ENCODE measurements at regions not wholly inside any gene's neighbourhood (a gene's known extent, or its start where the extent isn't known, plus 50 kb on each side); places are given as distances from the start of the nearest gene placed in this dataset.

- Histone ChIP-seq H3K9me3 (ENCODE audit: control insufficient read depth, low read depth, low read length) (no peaks in the 10 kb centered on the region), H3K18ac (ENCODE audit: insufficient read length, low read depth, low read length) (no peak overlapping the region), H2BK12ac (ENCODE audit: insufficient read length, low read depth, low read length) (no peak overlapping the region), H4K8ac (replicated peaks; ENCODE audit: insufficient read length, low read depth, low read length) (no peak overlapping the region), H3K4me2 (ENCODE audit: insufficient read depth, insufficient read length, low read length) (no peak overlapping the region), H2BK5ac (ENCODE audit: insufficient read length, low read length) (no peak overlapping the region), H3K56ac (ENCODE audit: insufficient read length, low read depth, low read length) (no peak overlapping the region), H4K20me1 (ENCODE audit: control insufficient read depth, insufficient read depth, insufficient read length) (no peaks in the 10 kb centered on the region), H2AK5ac (ENCODE audit: insufficient read length, low read length) (no peak overlapping the region), H2BK120ac (ENCODE audit: low read depth, low read length, poor library complexity, severe bottlenecking) (no peak overlapping the region), H3K27ac (ENCODE audit: insufficient read length, low read depth, low read length) (no peak overlapping the region), H2BK20ac (ENCODE audit: low read depth, low read length, poor library complexity, severe bottlenecking) (no peak overlapping the region), H3K4ac (ENCODE audit: low read depth, low read length) (no peak overlapping the region), H3K9ac (ENCODE audit: extremely low read depth, insufficient read length, low read length) (no peak overlapping the region), H3K79me2 (ENCODE audit: insufficient read depth, low read length) (no peaks in the 10 kb centered on the region; the same call in 1 of the 2 replicates), H3K79me1 (ENCODE audit: insufficient read depth, low read depth, low read length, poor library complexity, severe bottlenecking) (no peaks in the 10 kb centered on the region), H3K23ac (ENCODE audit: insufficient read length, low read depth, low read length) (no peak overlapping the region), H3K27me3 (ENCODE audit: insufficient read depth, low read length) (no peaks in the 10 kb centered on the region), H3K23me2 (ENCODE audit: insufficient read length, low read depth, low read length, poor library complexity, severe bottlenecking) (no peaks in the 10 kb centered on the region), H3K14ac (ENCODE audit: insufficient read depth, low read length) (no peak overlapping the region), H2AFZ (ENCODE audit: low read length) (no peak overlapping the region), H3T11ph (ENCODE audit: low read length) (no peak overlapping the region), H2BK15ac (ENCODE audit: low read depth, low read length) (no peak overlapping the region), H4K91ac (ENCODE audit: insufficient read length, low read depth, low read length) (no peak overlapping the region), H4K5ac (ENCODE audit: insufficient read length, low read depth, low read length) (no peak overlapping the region), H3K4me1 (ENCODE audit: insufficient read depth, low read length) (no peaks in the 10 kb centered on the region)
- Mint-ChIP-seq H3K27me3 (ENCODE audit: low read depth) (no peaks in the 10 kb centered on the region), H3K27ac (no peak overlapping the region), H3K9me3 (no peaks in the 10 kb centered on the region), H3K4me1 (no peaks in the 10 kb centered on the region), H3K36me3 (ENCODE audit: insufficient read depth in 1 of 3, low read depth in 3 of 3) (no peaks in the 10 kb centered on the region), H3K4me3 (no peak overlapping the region)
- TF ChIP-seq CTCF (conservative IDR thresholded peaks at IDR 0.05): no peak
- DNase-seq: no peak
- no CpG with 5 or more reads among the region's 3 CpGs for WGBS (ENCODE audit: extremely low coverage, insufficient read length, low lambda C conversion rate)
Observed at GRCh38 chr20:55561259-55561658, 444.1 kb downstream of the CBLN4 start.

Data from H9 (cell line).